WERI-Rb-1 (cell line): ENCODE measurements at regions not wholly inside any gene's neighbourhood (a gene's known extent, or its start where the extent isn't known, plus 50 kb on each side); places are given as distances from the start of the nearest gene placed in this dataset.

Experiments
- DNase-seq: peaks from one replicate; pipeline ENCODE4 v3.0.0-alpha.2; 2020
- H3K27ac ChIP-seq: fragments of 250-450 bp; sonication (Bioruptor Pico); 2 replicates; pipeline ENCODE4 v1.5.1; 2020; ENCODE audit warnings: mild to moderate bottlenecking, moderate library complexity
- H3K27me3 ChIP-seq: fragments of 250-450 bp; sonication (Bioruptor Pico); 2 replicates; pipeline ENCODE4 v1.5.1; 2021; ENCODE audit warnings: mild to moderate bottlenecking, low read depth, moderate library complexity; ENCODE audit not compliant: insufficient read depth, severe bottlenecking
- H3K36me3 ChIP-seq: fragments of 250-450 bp; sonication (Bioruptor Pico); 2 replicates; pipeline ENCODE4 v1.5.1; 2020; ENCODE audit warnings: mild to moderate bottlenecking, moderate library complexity
- H3K4me3 ChIP-seq: 2 replicates; pipeline ENCODE4 v1.5.1; 2011; ENCODE audit warnings: low read depth, mild to moderate bottlenecking, control low read depth, low read length
- H3K9me3 ChIP-seq: fragments of 250-450 bp; sonication (Bioruptor Pico); 2 replicates; pipeline ENCODE4 v1.5.1; 2021; ENCODE audit warnings: mild to moderate bottlenecking, moderate library complexity; ENCODE audit not compliant: severe bottlenecking
- CTCF ChIP-seq: IDR thresholded peaks from 2 replicates; pipeline ENCODE4 v1.5.1; 2011; ENCODE audit warnings: low read depth, mild to moderate bottlenecking, control low read depth, inconsistent platforms, low read length

GRCh38 chr4:106700321-106700720, 331.7 kb upstream of the GIMD1 start:
- no peak for DNase-seq
- no peak for TF ChIP-seq CTCF
- no peaks in the 10 kb centered on the region for H3K36me3 ChIP-seq

GRCh38 chr4:106698621-106699195, 330.1 kb upstream of the GIMD1 start:
- no peak for DNase-seq
- H3K27me3 ChIP-seq = no peaks in the 10 kb centered on the region
- no peak for TF ChIP-seq CTCF
- H3K9me3 ChIP-seq = peaks cover 2% of the 10 kb centered on the region
- no peak overlapping the region for H3K27ac ChIP-seq
- no peaks in the 10 kb centered on the region for H3K36me3 ChIP-seq
- no peak overlapping the region for H3K4me3 ChIP-seq

More at GRCh38 chr4:106700321-106700720, 331.7 kb upstream of the GIMD1 start:
- no peaks in the 10 kb centered on the region for H3K27me3 ChIP-seq
- H3K27ac ChIP-seq = no peak overlapping the region
- H3K4me3 ChIP-seq = no peak overlapping the region
- H3K9me3 ChIP-seq = peaks cover 2% of the 10 kb centered on the region

GRCh38 chr4:106695501-106696262, 327.1 kb upstream of the GIMD1 start:
- no peak for TF ChIP-seq CTCF
- no peaks in the 10 kb centered on the region for H3K9me3 ChIP-seq
- no peak overlapping the region for H3K4me3 ChIP-seq
- H3K27ac ChIP-seq = no peak overlapping the region
- no peak for DNase-seq
- no peaks in the 10 kb centered on the region for H3K36me3 ChIP-seq
- no peaks in the 10 kb centered on the region for H3K27me3 ChIP-seq

GRCh38 chr4:106694232-106694631, 325.7 kb upstream of the GIMD1 start:
- DNase-seq = no peak
- H3K4me3 ChIP-seq = no peak overlapping the region

GRCh38 chr4:106691749-106692148, 323.2 kb upstream of the GIMD1 start:
- Histone ChIP-seq H3K27me3 (no peaks in the 10 kb centered on the region), H3K27ac (no peak overlapping the region), H3K9me3 (no peaks in the 10 kb centered on the region), H3K36me3 (no peaks in the 10 kb centered on the region), H3K4me3 (no peak overlapping the region)
- peak; percentile 36 for TF ChIP-seq CTCF
- no peak for DNase-seq

More at GRCh38 chr4:106694232-106694631, 325.7 kb upstream of the GIMD1 start:
- Histone ChIP-seq H3K27ac (no peak overlapping the region), H3K9me3 (no peaks in the 10 kb centered on the region), H3K27me3 (no peaks in the 10 kb centered on the region), H3K36me3 (no peaks in the 10 kb centered on the region)
- no peak for TF ChIP-seq CTCF
